ENCODE measurements at regions not wholly inside any gene's neighbourhood (a gene's known extent, or its start where the extent isn't known, plus 50 kb on each side); places are given as distances from the start of the nearest gene placed in this dataset.
A peak's percentile ranks its signal among the peaks of the same experiment; 100 is the strongest.

- peak; percentile 38 for DNase-seq (ENCODE audit: low spot score)
- Histone ChIP-seq H3K4me3 (peak overlapping the region; percentile 22), H3K27me3 (replicated peaks; ENCODE audit: insufficient read depth) (no peaks in the 10 kb centered on the region), H3K9me3 (no peaks in the 10 kb centered on the region), H3K4me1 (ENCODE audit: control insufficient read depth in 1 of 2, low read depth in 2 of 2) (peaks cover 12 to 37% of the 10 kb centered on the region in 2 donors), H3K36me3 (no peaks in the 10 kb centered on the region), H3K27ac (peak overlapping the region; percentile 90 to 98)
- no peak for TF ChIP-seq CTCF (IDR thresholded peaks at IDR 0.05)
- peak; percentile 80 for ATAC-seq (ENCODE audit: insufficient number of reproducible peaks, low FRiP score, low read depth)
These were observed 302.9 kb downstream of the TLE3 start for GRCh38 chr15:69794645-69795469.

DNA sequence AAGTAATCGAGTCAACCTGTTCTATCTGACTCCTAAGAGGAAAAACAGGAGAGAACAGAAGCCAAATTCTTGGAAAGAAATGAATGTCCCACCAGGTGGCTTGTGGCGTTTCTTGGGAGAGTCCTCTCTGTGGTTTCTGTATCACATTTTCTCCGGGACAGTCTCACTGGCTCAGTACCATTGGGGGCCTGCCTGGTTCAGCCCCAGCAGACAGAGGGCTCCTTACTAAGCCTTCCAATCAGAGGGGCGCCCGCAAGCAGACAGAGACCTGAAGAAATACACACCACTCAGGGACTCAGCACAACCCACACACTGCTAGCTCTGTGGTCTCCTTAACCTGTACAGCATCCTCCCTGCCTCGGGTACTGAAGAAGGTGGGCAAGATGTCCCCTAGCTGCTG lies 302.1 kb downstream of the TLE3 start:
- DNase-seq (ENCODE audit: low spot score) (no peak), ATAC-seq (ENCODE audit: insufficient number of reproducible peaks, low FRiP score, low read depth) (no peak)
- TF ChIP-seq CTCF (IDR thresholded peaks at IDR 0.05), result no peak
- H3K27me3 ChIP-seq (replicated peaks; ENCODE audit: insufficient read depth), result no peaks in the 10 kb centered on the region
- no peak overlapping the region for H3K4me3 ChIP-seq
- peaks cover 12 to 37% of the 10 kb centered on the region in 2 donors for H3K4me1 ChIP-seq (ENCODE audit: control insufficient read depth in 1 of 2, low read depth in 2 of 2)
- no peaks in the 10 kb centered on the region for H3K9me3 ChIP-seq
- H3K27ac ChIP-seq, result peak overlapping the region; percentile 90 to 98
- H3K36me3 ChIP-seq, result no peaks in the 10 kb centered on the region

DNA sequence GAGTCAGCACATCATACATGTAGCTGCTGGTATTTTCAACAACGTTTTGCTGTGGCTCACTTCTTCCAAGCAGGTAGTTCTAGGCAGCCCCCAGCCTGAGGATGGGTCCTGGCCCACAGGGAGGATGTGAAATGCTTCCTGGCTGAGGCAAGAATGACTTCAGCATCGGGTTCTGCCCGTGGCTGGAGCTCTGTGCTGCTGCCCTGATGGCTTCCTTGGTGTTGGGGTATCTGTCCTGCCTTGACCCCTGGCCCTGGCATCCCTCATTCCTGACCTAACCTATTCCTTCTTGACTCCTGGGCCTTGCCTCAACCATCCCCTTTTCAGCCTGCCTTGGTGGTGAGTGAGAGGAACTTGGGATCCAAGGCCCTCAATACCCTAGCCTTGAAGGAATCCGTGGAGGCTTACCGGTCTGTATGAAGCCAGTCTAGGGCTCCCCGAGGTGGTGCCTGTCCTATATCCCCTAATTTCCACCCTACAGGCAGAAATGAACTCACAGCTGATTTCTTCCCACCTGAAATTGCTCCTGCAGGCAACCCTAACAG lies 300.6 kb downstream of the TLE3 start:
- no peaks in the 10 kb centered on the region for H3K9me3 ChIP-seq
- TF ChIP-seq CTCF (IDR thresholded peaks at IDR 0.05), result no peak
- H3K27me3 ChIP-seq (replicated peaks; ENCODE audit: insufficient read depth), result no peaks in the 10 kb centered on the region
- no peak overlapping the region for H3K4me3 ChIP-seq
- H3K36me3 ChIP-seq, result no peaks in the 10 kb centered on the region
- peak overlapping the region in 1 of 2 donors; percentile 39 for H3K27ac ChIP-seq
- ATAC-seq (ENCODE audit: insufficient number of reproducible peaks, low FRiP score, low read depth) (no peak), DNase-seq (ENCODE audit: low spot score) (no peak)
- peaks cover 12 to 37% of the 10 kb centered on the region in 2 donors for H3K4me1 ChIP-seq (ENCODE audit: control insufficient read depth in 1 of 2, low read depth in 2 of 2)

DNA sequence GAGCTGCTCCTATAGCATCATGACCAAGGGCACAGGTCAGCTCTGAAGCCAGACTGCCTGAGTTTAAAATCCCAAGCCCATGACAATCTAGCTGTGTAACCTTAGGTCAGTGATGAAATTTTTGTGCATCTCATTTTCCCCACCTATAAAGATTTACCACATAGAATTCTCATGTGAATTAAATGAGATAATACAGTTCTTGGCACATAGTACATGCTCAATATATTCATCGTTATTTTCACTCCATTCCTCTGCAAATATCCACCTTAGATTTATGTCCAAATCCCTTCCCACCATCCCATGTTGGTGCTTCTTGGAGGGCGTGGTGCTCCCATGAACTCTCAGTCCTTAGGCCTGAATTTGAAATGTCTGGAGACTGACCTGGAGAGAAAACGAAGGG lies 300.1 kb downstream of the TLE3 start:
- Histone ChIP-seq H3K4me1 (ENCODE audit: control insufficient read depth in 1 of 2, low read depth in 2 of 2) (peaks cover 12 to 37% of the 10 kb centered on the region in 2 donors), H3K27me3 (replicated peaks; ENCODE audit: insufficient read depth) (no peaks in the 10 kb centered on the region), H3K4me3 (no peak overlapping the region), H3K36me3 (no peaks in the 10 kb centered on the region), H3K27ac (no peak overlapping the region), H3K9me3 (no peaks in the 10 kb centered on the region)
- ATAC-seq (ENCODE audit: insufficient number of reproducible peaks, low FRiP score, low read depth) (no peak), DNase-seq (ENCODE audit: low spot score) (no peak)
- TF ChIP-seq CTCF (IDR thresholded peaks at IDR 0.05), result no peak

GRCh38 chr15:69798481-69799250 lies 299.1 kb downstream of the TLE3 start:
- H3K9me3 ChIP-seq, result no peaks in the 10 kb centered on the region
- H3K4me1 ChIP-seq (ENCODE audit: control insufficient read depth in 1 of 2, low read depth in 2 of 2), result peaks cover 10 to 28% of the 10 kb centered on the region in 2 donors
- no peaks in the 10 kb centered on the region for H3K27me3 ChIP-seq (replicated peaks; ENCODE audit: insufficient read depth)
- no peak for DNase-seq (ENCODE audit: low spot score)
- H3K36me3 ChIP-seq, result no peaks in the 10 kb centered on the region
- no peak for TF ChIP-seq CTCF (IDR thresholded peaks at IDR 0.05)
- no peak for ATAC-seq (ENCODE audit: insufficient number of reproducible peaks, low FRiP score, low read depth)
- no peak overlapping the region for H3K4me3 ChIP-seq
- no peak overlapping the region for H3K27ac ChIP-seq
